ENCODE measurements at regions not wholly inside any gene's neighbourhood (a gene's known extent, or its start where the extent isn't known, plus 50 kb on each side); places are given as distances from the start of the nearest gene placed in this dataset.

GRCh38 chr12:22978962-22979361 lies 354.0 kb downstream of the ETNK1 start:
- TF ChIP-seq EZH2phosphoT487 (IDR thresholded peaks at IDR 0.05; ENCODE audit: borderline replicate concordance, low read depth, low read length) = no peak
- TF ChIP-seq CTCF (conservative IDR thresholded peaks at IDR 0.05; ENCODE audit: low read length) = no peak
